Mesothelial cell of epicardium (in vitro differentiated cells): ENCODE measurements at regions not wholly inside any gene's neighbourhood (a gene's known extent, or its start where the extent isn't known, plus 50 kb on each side); places are given as distances from the start of the nearest gene placed in this dataset.

Experiments
- DNase-seq, 2 experiments: peaks; one replicate each; pipeline ENCODE4 v3.0.0; 2021; ENCODE audit warnings: low spot score in 2 of 2; ENCODE audit not compliant: unreplicated experiment in 2 of 2
- H3K27ac Mint-ChIP-seq: 2 replicates; pipeline ENCODE4 v1.8.0; 2021; ENCODE audit warnings: mixed read lengths
- H3K27me3 Mint-ChIP-seq: 2 replicates; pipeline ENCODE4 v1.8.0; 2021; ENCODE audit warnings: low read depth, mixed read lengths
- H3K36me3 Mint-ChIP-seq: 2 replicates; pipeline ENCODE4 v1.8.0; 2021; ENCODE audit warnings: mixed read lengths
- H3K4me1 Mint-ChIP-seq: 2 replicates; pipeline ENCODE4 v1.8.0; 2021; ENCODE audit warnings: mixed read lengths
- H3K4me3 Mint-ChIP-seq: 2 replicates; pipeline ENCODE4 v1.8.0; 2021; ENCODE audit warnings: mild to moderate bottlenecking, moderate library complexity, mixed read lengths
- H3K9me3 Mint-ChIP-seq: 2 replicates; pipeline ENCODE4 v1.8.0; 2021; ENCODE audit warnings: mixed read lengths
- CTCF ChIP-seq: fragments of 200-600 bp; sonication (generic); IDR thresholded peaks from one replicate; pipeline ENCODE4 v1.5.0; 2021; ENCODE audit warnings: antibody characterized with exemption; ENCODE audit not compliant: unreplicated experiment

- Mint-ChIP-seq H3K4me3 (no peak overlapping the region), H3K36me3 (no peaks in the 10 kb centered on the region), H3K4me1 (peaks cover 16% of the 10 kb centered on the region), H3K27me3 (peaks cover 9% of the 10 kb centered on the region), H3K9me3 (no peaks in the 10 kb centered on the region), H3K27ac (no peak overlapping the region)
- no peak for TF ChIP-seq CTCF
- DNase-seq, result no peak
Observed at GRCh38 chr3:117016378-117016777, 306.8 kb downstream of the TUSC7 start.

GRCh38 chr3:117017135-117017894, 307.7 kb downstream of the TUSC7 start:
- H3K27ac Mint-ChIP-seq, result no peak overlapping the region
- DNase-seq, result no peak
- H3K27me3 Mint-ChIP-seq, result peaks cover 7% of the 10 kb centered on the region
- no peak for TF ChIP-seq CTCF
- peaks cover 22% of the 10 kb centered on the region for H3K4me1 Mint-ChIP-seq
- no peak overlapping the region for H3K4me3 Mint-ChIP-seq
- no peaks in the 10 kb centered on the region for H3K36me3 Mint-ChIP-seq
- H3K9me3 Mint-ChIP-seq, result no peaks in the 10 kb centered on the region

GRCh38 chr3:117018655-117019054, 309.1 kb downstream of the TUSC7 start:
- Mint-ChIP-seq H3K36me3 (no peaks in the 10 kb centered on the region), H3K9me3 (no peaks in the 10 kb centered on the region), H3K27me3 (peaks cover 7% of the 10 kb centered on the region), H3K4me1 (peaks cover 28% of the 10 kb centered on the region), H3K27ac (no peak overlapping the region), H3K4me3 (no peak overlapping the region)
- TF ChIP-seq CTCF, result no peak
- no peak for DNase-seq

GRCh38 chr3:117019082-117019713, 309.6 kb downstream of the TUSC7 start:
- Mint-ChIP-seq H3K36me3 (no peaks in the 10 kb centered on the region), H3K9me3 (no peaks in the 10 kb centered on the region), H3K27me3 (peaks cover 7% of the 10 kb centered on the region), H3K27ac (no peak overlapping the region), H3K4me1 (peaks cover 34% of the 10 kb centered on the region), H3K4me3 (no peak overlapping the region)
- TF ChIP-seq CTCF, result peak; percentile 40
- peak; percentile 41 to 72 for DNase-seq

- peaks cover 20% of the 10 kb centered on the region for H3K4me1 Mint-ChIP-seq
- no peak for DNase-seq
- peaks cover 16% of the 10 kb centered on the region for H3K9me3 Mint-ChIP-seq
- TF ChIP-seq CTCF, result no peak
- no peaks in the 10 kb centered on the region for H3K27me3 Mint-ChIP-seq
- H3K36me3 Mint-ChIP-seq, result no peaks in the 10 kb centered on the region
- H3K4me3 Mint-ChIP-seq, result no peak overlapping the region
- H3K27ac Mint-ChIP-seq, result no peak overlapping the region
Observed at GRCh38 chr3:117026401-117026800, 316.8 kb downstream of the TUSC7 start.
